SK-N-SH (cell line): ENCODE measurements at regions not wholly inside any gene's neighbourhood (a gene's known extent, or its start where the extent isn't known, plus 50 kb on each side); places are given as distances from the start of the nearest gene placed in this dataset.

ENCODE experiments used
- CTCF ChIA-PET: fragments of 300-600, 350-600 bp; formaldehyde crosslinking; extraction: SDS; loops from one replicate; lab custom pipeline; 2021; lab: Yijun Ruan, JAX
- POLR2A ChIA-PET: fragments of 350-600 bp; sonication (Branson Sonifier 250); formaldehyde crosslinking; extraction: SDS; loops from one replicate; lab custom pipeline; 2020; ENCODE audit warnings: antibody characterized with exemption, inconsistent platforms; lab: Yijun Ruan, JAX
- DNase-seq: peaks from one replicate; pipeline ENCODE4 v3.0.0; 2012
- H2AFZ ChIP-seq: fragments of 200-600 bp; sonication (generic); 2 replicates; pipeline ENCODE4 v1.8.1; 2016; ENCODE audit warnings: antibody characterized with exemption, mild to moderate bottlenecking, low read depth
- H3F3A ChIP-seq: fragments of 200-600 bp; sonication (generic); replicated peaks from 2 replicates; pipeline ENCODE3; 2016; ENCODE audit warnings: antibody characterized with exemption, mild to moderate bottlenecking; ENCODE audit not compliant: insufficient read depth
- H3K27ac ChIP-seq, 2 experiments: fragments of 200-500 bp in 1 of 2; fragments of 200-600 bp in 1 of 2; sonication (Bioruptor generic) in 1 of 2; sonication (generic), shearing (Covaris generic) in 1 of 2; 2 replicates each; pipeline versions ENCODE4 v1.5.1 to v1.6.1; 2014 to 2016; ENCODE audit warnings: low read depth in 2 of 2, inconsistent platforms in 1 of 2, low read length in 1 of 2, mild to moderate bottlenecking in 1 of 2, mixed read lengths in 1 of 2
- H3K27me3 ChIP-seq: fragments of 200-600 bp; sonication (generic), shearing (Covaris generic); 2 replicates; pipeline ENCODE4 v1.6.1; 2016; ENCODE audit warnings: mixed run types; ENCODE audit not compliant: insufficient read depth
- H3K36me3 ChIP-seq, 2 experiments: fragments of 200-500 bp in 1 of 2; fragments of 200-600 bp in 1 of 2; sonication (Bioruptor generic) in 1 of 2; sonication (generic) in 1 of 2; replicated peaks in 1 of 2; 2 replicates each; pipeline versions ENCODE3 to v1.5.1; 2014 to 2016; ENCODE audit warnings: low read length in 1 of 2, mild to moderate bottlenecking in 1 of 2; ENCODE audit not compliant: insufficient read depth in 2 of 2, control insufficient read depth in 1 of 2
- H3K4me1 ChIP-seq, 2 experiments: fragments of 200-500 bp in 1 of 2; fragments of 200-600 bp in 1 of 2; sonication (Bioruptor generic) in 1 of 2; sonication (generic), shearing (Covaris generic) in 1 of 2; 2 replicates each; pipeline versions ENCODE4 v1.5.1 to v1.6.1; 2014 to 2016; ENCODE audit warnings: low read depth in 1 of 2, low read length in 1 of 2, mixed run types in 1 of 2; ENCODE audit not compliant: insufficient read depth in 2 of 2, control insufficient read depth in 1 of 2
- H3K4me2 ChIP-seq: fragments of 200-600 bp; sonication (generic), shearing (Covaris generic); 2 replicates; pipeline ENCODE4 v1.6.1; 2017; ENCODE audit warnings: mixed run types
- H3K4me3 ChIP-seq, 2 experiments: fragments of 200-500 bp in 1 of 2; fragments of 200-600 bp in 1 of 2; sonication (Bioruptor generic) in 1 of 2; sonication (generic), shearing (Covaris generic) in 1 of 2; 2 replicates each; pipeline versions ENCODE4 v1.5.1 to v1.8.1; 2014 to 2016; ENCODE audit warnings: low read depth in 2 of 2, inconsistent platforms in 1 of 2, low read length in 1 of 2, mild to moderate bottlenecking in 1 of 2, mixed read lengths in 1 of 2, moderate library complexity in 1 of 2
- H3K79me2 ChIP-seq: fragments of 200-600 bp; sonication (generic); 2 replicates; pipeline ENCODE4 v1.8.1; 2017; ENCODE audit warnings: mild to moderate bottlenecking; ENCODE audit not compliant: insufficient read depth
- H3K9ac ChIP-seq: fragments of 200-600 bp; sonication (generic); 2 replicates; pipeline ENCODE4 v1.6.1; 2017; ENCODE audit warnings: mixed run types
- H3K9me2 ChIP-seq: fragments of 200-600 bp; sonication (generic); 2 replicates; pipeline ENCODE4 v1.6.1; 2017; ENCODE audit warnings: mixed run types
- H3K9me3 ChIP-seq: fragments of 200-600 bp; sonication (generic); 2 replicates; pipeline ENCODE4 v1.6.1; 2017; ENCODE audit warnings: mixed run types, mild to moderate bottlenecking, moderate library complexity
- H4K20me1 ChIP-seq: fragments of 200-600 bp; sonication (generic); 2 replicates; pipeline ENCODE4 v1.6.1; 2017; ENCODE audit warnings: mild to moderate bottlenecking, mixed run types; ENCODE audit not compliant: insufficient read depth
- EZH2phosphoT487 ChIP-seq: fragments of 200-600 bp; sonication (generic); IDR thresholded peaks from 2 replicates; pipeline ENCODE4 v1.6.1; 2017; ENCODE audit warnings: low read depth, mixed run types, mild to moderate bottlenecking, antibody characterized with exemption, moderate library complexity, borderline replicate concordance
- FOXM1 ChIP-seq: IDR thresholded peaks from 2 replicates; pipeline ENCODE4 v1.4.0; 2012; ENCODE audit warnings: low read depth, mild to moderate bottlenecking
- GABPA ChIP-seq: IDR thresholded peaks from 2 replicates; pipeline ENCODE4 v1.4.0; 2012; ENCODE audit warnings: low read depth, mild to moderate bottlenecking
- IRF3 ChIP-seq: fragments of 150-350 bp; IDR thresholded peaks from 2 replicates; pipeline ENCODE4 v1.6.1; 2016; ENCODE audit warnings: mild to moderate bottlenecking, low read depth, low read length
- MAX ChIP-seq: IDR thresholded peaks from 2 replicates; pipeline ENCODE4 v1.4.0; 2012; ENCODE audit warnings: low read depth
- NFIC ChIP-seq: IDR thresholded peaks from 2 replicates; pipeline ENCODE4 v1.4.0; 2012; ENCODE audit warnings: borderline replicate concordance
- NRF1 ChIP-seq: IDR thresholded peaks from 2 replicates; pipeline ENCODE4 v1.6.1; 2012; ENCODE audit warnings: low read depth, mild to moderate bottlenecking, low read length
- PBX3 ChIP-seq: IDR thresholded peaks from 2 replicates; pipeline ENCODE4; 2012
- POLR2AphosphoS5 ChIP-seq: IDR thresholded peaks from 2 replicates; pipeline ENCODE4 v1.6.1; 2012; ENCODE audit warnings: low read depth, low read length
- RFX5 ChIP-seq: IDR thresholded peaks from 2 replicates; pipeline ENCODE4 v1.6.1; 2012; ENCODE audit warnings: mild to moderate bottlenecking, improper control_type of control experiment, low read length
- RXRA ChIP-seq: IDR thresholded peaks from 2 replicates; pipeline ENCODE4 v1.4.0; 2012; ENCODE audit warnings: low read depth, mild to moderate bottlenecking, borderline replicate concordance
- SIN3A ChIP-seq: IDR thresholded peaks from 2 replicates; pipeline ENCODE4 v1.6.1; 2012; ENCODE audit warnings: low read depth, mild to moderate bottlenecking, low read length, moderate library complexity, borderline replicate concordance
- SMC3 ChIP-seq: IDR thresholded peaks from 2 replicates; pipeline ENCODE4 v1.6.1; 2012; ENCODE audit warnings: low read depth, low read length, improper control_type of control experiment
- TAF1 ChIP-seq: IDR thresholded peaks from 2 replicates; pipeline ENCODE4 v1.6.1; 2012; ENCODE audit warnings: low read depth, mild to moderate bottlenecking, low read length, moderate library complexity, borderline replicate concordance
- TCF12 ChIP-seq: IDR thresholded peaks from 2 replicates; pipeline ENCODE4 v1.4.0; 2012
- WGBS: methylation state at CpG from one replicate; pipeline ENCODE4 v1.1.6; 2017; ENCODE audit warnings: low lambda C conversion rate; 5-methylcytosine and 5-hydroxymethylcytosine counted together
- TF ChIP-seq, protein P1 (sequence below): IDR thresholded peaks from 2 replicates; pipeline ENCODE4 v1.4.0; 2012; ENCODE audit warnings: low read depth, borderline replicate concordance
- TF ChIP-seq, protein P2 (sequence below): fragments of 200-600 bp; sonication (generic); IDR thresholded peaks from 2 replicates; pipeline ENCODE4 v1.6.1; 2017; ENCODE audit warnings: antibody characterized with exemption, mild to moderate bottlenecking, moderate library complexity

- H3K27me3 ChIP-seq: no peaks in the 10 kb centered on the region
- POLR2A ChIA-PET: no interaction called here
- no peak for TF ChIP-seq FOXM1
Observed at GRCh38 chr2:4522498-4523421, 819.4 kb downstream of the DCDC2C start.

DNA sequence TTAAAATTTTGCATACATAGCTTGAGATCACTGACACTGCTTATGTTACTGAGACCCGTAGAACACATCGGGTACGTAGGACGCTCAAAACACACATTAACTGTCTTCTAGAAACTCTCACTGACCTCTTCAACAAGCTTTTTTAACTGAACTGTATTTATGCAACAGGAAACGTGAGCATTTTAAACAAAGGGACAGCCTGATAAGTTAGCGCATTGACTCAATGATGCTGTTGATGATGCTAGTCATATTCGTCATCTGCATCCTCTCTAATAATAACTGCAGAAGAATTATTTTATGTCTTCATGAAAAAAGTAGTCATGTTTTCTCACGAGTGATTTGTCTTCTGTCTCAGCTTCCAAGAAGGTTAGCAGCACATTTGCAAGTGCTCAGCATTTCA is 824.0 kb downstream of the DCDC2C start:
- Histone ChIP-seq H3F3A (no peaks in the 10 kb centered on the region), H3K9me2 (no peaks in the 10 kb centered on the region), H3K27ac (no peak overlapping the region), H3K4me1 (no peaks in the 10 kb centered on the region), H3K4me2 (no peak overlapping the region), H3K27me3 (no peaks in the 10 kb centered on the region), H3K9ac (no peak overlapping the region), H4K20me1 (no peaks in the 10 kb centered on the region), H2AFZ (no peak overlapping the region), H3K9me3 (0 out of 2 replicates have a peak, but pooled peaks cover 11% of the 10 kb centered on the region), H3K79me2 (no peaks in the 10 kb centered on the region), H3K36me3 (no peaks in the 10 kb centered on the region), H3K4me3 (no peak overlapping the region)
- ChIA-PET CTCF (no interaction called here), POLR2A (no interaction called here)
- DNase-seq: no peak
- whole genome bisulfite sequencing: 49% methylated on average over 8 of the region's 8 CpGs
- TF ChIP-seq PBX3 (no peak), RFX5 (no peak), GABPA (no peak), SMC3 (no peak), SIN3A (no peak), NRF1 (no peak), TCF12 (no peak), NFIC (no peak), IRF3 (no peak), EZH2phosphoT487 (no peak), RXRA (no peak), TAF1 (no peak), MAX (no peak), POLR2AphosphoS5 (no peak)
- TF ChIP-seq, protein P1, sequence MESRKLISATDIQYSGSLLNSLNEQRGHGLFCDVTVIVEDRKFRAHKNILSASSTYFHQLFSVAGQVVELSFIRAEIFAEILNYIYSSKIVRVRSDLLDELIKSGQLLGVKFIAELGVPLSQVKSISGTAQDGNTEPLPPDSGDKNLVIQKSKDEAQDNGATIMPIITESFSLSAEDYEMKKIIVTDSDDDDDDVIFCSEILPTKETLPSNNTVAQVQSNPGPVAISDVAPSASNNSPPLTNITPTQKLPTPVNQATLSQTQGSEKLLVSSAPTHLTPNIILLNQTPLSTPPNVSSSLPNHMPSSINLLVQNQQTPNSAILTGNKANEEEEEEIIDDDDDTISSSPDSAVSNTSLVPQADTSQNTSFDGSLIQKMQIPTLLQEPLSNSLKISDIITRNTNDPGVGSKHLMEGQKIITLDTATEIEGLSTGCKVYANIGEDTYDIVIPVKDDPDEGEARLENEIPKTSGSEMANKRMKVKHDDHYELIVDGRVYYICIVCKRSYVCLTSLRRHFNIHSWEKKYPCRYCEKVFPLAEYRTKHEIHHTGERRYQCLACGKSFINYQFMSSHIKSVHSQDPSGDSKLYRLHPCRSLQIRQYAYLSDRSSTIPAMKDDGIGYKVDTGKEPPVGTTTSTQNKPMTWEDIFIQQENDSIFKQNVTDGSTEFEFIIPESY: no peak
- TF ChIP-seq, protein P2, sequence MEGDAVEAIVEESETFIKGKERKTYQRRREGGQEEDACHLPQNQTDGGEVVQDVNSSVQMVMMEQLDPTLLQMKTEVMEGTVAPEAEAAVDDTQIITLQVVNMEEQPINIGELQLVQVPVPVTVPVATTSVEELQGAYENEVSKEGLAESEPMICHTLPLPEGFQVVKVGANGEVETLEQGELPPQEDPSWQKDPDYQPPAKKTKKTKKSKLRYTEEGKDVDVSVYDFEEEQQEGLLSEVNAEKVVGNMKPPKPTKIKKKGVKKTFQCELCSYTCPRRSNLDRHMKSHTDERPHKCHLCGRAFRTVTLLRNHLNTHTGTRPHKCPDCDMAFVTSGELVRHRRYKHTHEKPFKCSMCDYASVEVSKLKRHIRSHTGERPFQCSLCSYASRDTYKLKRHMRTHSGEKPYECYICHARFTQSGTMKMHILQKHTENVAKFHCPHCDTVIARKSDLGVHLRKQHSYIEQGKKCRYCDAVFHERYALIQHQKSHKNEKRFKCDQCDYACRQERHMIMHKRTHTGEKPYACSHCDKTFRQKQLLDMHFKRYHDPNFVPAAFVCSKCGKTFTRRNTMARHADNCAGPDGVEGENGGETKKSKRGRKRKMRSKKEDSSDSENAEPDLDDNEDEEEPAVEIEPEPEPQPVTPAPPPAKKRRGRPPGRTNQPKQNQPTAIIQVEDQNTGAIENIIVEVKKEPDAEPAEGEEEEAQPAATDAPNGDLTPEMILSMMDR: no peak

More at GRCh38 chr2:4522498-4523421, 819.4 kb downstream of the DCDC2C start:
- Histone ChIP-seq H3K9ac (no peak overlapping the region), H3K36me3 (no peaks in the 10 kb centered on the region), H3K4me3 (no peak overlapping the region), H4K20me1 (no peaks in the 10 kb centered on the region), H2AFZ (no peak overlapping the region), H3K4me1 (no peaks in the 10 kb centered on the region), H3K9me3 (peaks cover 11% of the 10 kb centered on the region; the same call in 1 of the 2 replicates), H3K27ac (no peak overlapping the region), H3K79me2 (no peaks in the 10 kb centered on the region), H3K4me2 (no peak overlapping the region), H3K9me2 (no peaks in the 10 kb centered on the region), H3F3A (no peaks in the 10 kb centered on the region)
- CTCF ChIA-PET: no interaction called here
- DNase-seq: no peak
- WGBS: 23% methylated on average over 15 of the region's 15 CpGs
